Activated CD8-positive, alpha-beta T cell treated with anti-CD3 and anti-CD28 coated beads for 36 hours (primary cell): ENCODE measurements at regions not wholly inside any gene's neighbourhood (a gene's known extent, or its start where the extent isn't known, plus 50 kb on each side); places are given as distances from the start of the nearest gene placed in this dataset.

Experiments used
- ATAC-seq: fragments of 200-7000 bp; cut with Tn5 transposase; one replicate; pipeline ENCODE4 v1.10.0; 2021; ENCODE audit warnings: mild to moderate bottlenecking, moderate library complexity
- CTCF ChIA-PET: fragments of 350-600 bp; sonication (Branson Sonifier 250); formaldehyde crosslinking; loops from one replicate; lab custom pipeline; 2021; ENCODE audit warnings: antibody characterized with exemption; lab: Charles Lee
- POLR2A ChIA-PET: fragments of 350-600 bp; sonication (Branson Sonifier 250); formaldehyde crosslinking; loops from one replicate; lab custom pipeline; 2021; ENCODE audit warnings: antibody characterized with exemption; lab: Charles Lee
- DNase-seq: peaks from one replicate; pipeline ENCODE4 v3.0.0-alpha.2; 2020
- H3K27ac Mint-ChIP-seq: one replicate; pipeline ENCODE4 v1.8.0; 2021; ENCODE audit warnings: mild to moderate bottlenecking, mixed read lengths
- H3K27me3 Mint-ChIP-seq: one replicate; pipeline ENCODE4 v1.8.0; 2021; ENCODE audit warnings: mixed read lengths
- H3K36me3 Mint-ChIP-seq: one replicate; pipeline ENCODE4 v1.8.0; 2021; ENCODE audit warnings: low read depth, mixed read lengths
- H3K4me1 Mint-ChIP-seq: one replicate; pipeline ENCODE4 v1.8.0; 2021; ENCODE audit warnings: low read depth, mixed read lengths
- H3K4me3 Mint-ChIP-seq: one replicate; pipeline ENCODE4 v1.8.0; 2021; ENCODE audit warnings: mild to moderate bottlenecking, moderate library complexity, mixed read lengths
- H3K9me3 Mint-ChIP-seq: one replicate; pipeline ENCODE4 v1.8.0; 2021; ENCODE audit warnings: mixed read lengths
- CTCF ChIP-seq: fragments of 200-600 bp; IDR thresholded peaks from one replicate; pipeline ENCODE4 v1.8.0; 2022; ENCODE audit warnings: antibody characterized with exemption, mild to moderate bottlenecking
- intact Hi-C: fragments of 100-400 bp; cut with micrococcal nuclease; formaldehyde crosslinking; loops from one replicate; pipeline ENCODE4 v1.10.0; 2022

GRCh38 chr9:13446938-13447842 is 167.7 kb upstream of the MPDZ start:
- ChIA-PET CTCF (no interaction called here), POLR2A (no interaction called here)
- Mint-ChIP-seq H3K27me3 (no peaks in the 10 kb centered on the region), H3K36me3 (no peaks in the 10 kb centered on the region), H3K4me1 (no peaks in the 10 kb centered on the region), H3K4me3 (no peak overlapping the region), H3K9me3 (no peaks in the 10 kb centered on the region), H3K27ac (no peak overlapping the region)
- intact Hi-C loops = no loop called here
- no peak for TF ChIP-seq CTCF
- DNase-seq = no peak
- ATAC-seq = no peak

- no peak for DNase-seq
- TF ChIP-seq CTCF = no peak
- Mint-ChIP-seq H3K9me3 (no peaks in the 10 kb centered on the region), H3K36me3 (no peaks in the 10 kb centered on the region), H3K4me1 (no peaks in the 10 kb centered on the region), H3K4me3 (no peak overlapping the region), H3K27me3 (no peaks in the 10 kb centered on the region), H3K27ac (no peak overlapping the region)
- no peak for ATAC-seq
- ChIA-PET POLR2A (no interaction called here), CTCF (no interaction called here)
- intact Hi-C loops = no loop called here
Measured at GRCh38 chr9:13446286-13446937, 166.9 kb upstream of the MPDZ start.

GRCh38 chr9:13445103-13445500 is 165.6 kb upstream of the MPDZ start:
- ChIA-PET POLR2A (no interaction called here), CTCF (no interaction called here)
- H3K36me3 Mint-ChIP-seq = no peaks in the 10 kb centered on the region
- H3K4me1 Mint-ChIP-seq = no peaks in the 10 kb centered on the region
- H3K27ac Mint-ChIP-seq = no peak overlapping the region
- TF ChIP-seq CTCF = no peak
- ATAC-seq (no peak), DNase-seq (no peak)
- H3K4me3 Mint-ChIP-seq = no peak overlapping the region
- H3K9me3 Mint-ChIP-seq = no peaks in the 10 kb centered on the region
- H3K27me3 Mint-ChIP-seq = no peaks in the 10 kb centered on the region
- intact Hi-C loops = no loop called here

GRCh38 chr9:13444245-13445102 is 165.0 kb upstream of the MPDZ start:
- ChIA-PET CTCF (no interaction called here), POLR2A (no interaction called here)
- Mint-ChIP-seq H3K27ac (no peak overlapping the region), H3K4me3 (no peak overlapping the region), H3K36me3 (no peaks in the 10 kb centered on the region), H3K9me3 (no peaks in the 10 kb centered on the region), H3K4me1 (no peaks in the 10 kb centered on the region), H3K27me3 (no peaks in the 10 kb centered on the region)
- DNase-seq (no peak), ATAC-seq (no peak)
- no peak for TF ChIP-seq CTCF
- intact Hi-C loops = no loop called here
